Neuron (in vitro differentiated cells): ENCODE measurements at regions not wholly inside any gene's neighbourhood (a gene's known extent, or its start where the extent isn't known, plus 50 kb on each side); places are given as distances from the start of the nearest gene placed in this dataset.

Experiments
- H2AFZ ChIP-seq: one replicate; pipeline ENCODE4 v1.6.1; 2013; ENCODE audit warnings: low read depth, mild to moderate bottlenecking, inconsistent platforms, low read length, moderate library complexity
- H3K27me3 ChIP-seq: one replicate; pipeline ENCODE4 v1.6.1; 2013; ENCODE audit warnings: low read length; ENCODE audit not compliant: insufficient read depth
- H3K36me3 ChIP-seq: one replicate; pipeline ENCODE4 v1.6.1; 2013; ENCODE audit warnings: low read length; ENCODE audit not compliant: insufficient read depth
- H3K4me1 ChIP-seq: one replicate; pipeline ENCODE4 v1.6.1; 2013; ENCODE audit warnings: low read length; ENCODE audit not compliant: insufficient read depth
- H3K4me3 ChIP-seq: 2 replicates; pipeline ENCODE4 v1.5.1; 2013; ENCODE audit warnings: mild to moderate bottlenecking, low read length, moderate library complexity
- H3K9me3 ChIP-seq: one replicate; pipeline ENCODE4 v1.6.1; 2013; ENCODE audit warnings: low read length

- Histone ChIP-seq H3K4me1 (no peaks in the 10 kb centered on the region), H3K36me3 (no peaks in the 10 kb centered on the region), H3K4me3 (no peak overlapping the region), H2AFZ (no peak overlapping the region), H3K27me3 (no peaks in the 10 kb centered on the region), H3K9me3 (no peaks in the 10 kb centered on the region)
Observed at GRCh38 chrX:69094977-69095669, 70.1 kb downstream of the PJA1 start.

DNA sequence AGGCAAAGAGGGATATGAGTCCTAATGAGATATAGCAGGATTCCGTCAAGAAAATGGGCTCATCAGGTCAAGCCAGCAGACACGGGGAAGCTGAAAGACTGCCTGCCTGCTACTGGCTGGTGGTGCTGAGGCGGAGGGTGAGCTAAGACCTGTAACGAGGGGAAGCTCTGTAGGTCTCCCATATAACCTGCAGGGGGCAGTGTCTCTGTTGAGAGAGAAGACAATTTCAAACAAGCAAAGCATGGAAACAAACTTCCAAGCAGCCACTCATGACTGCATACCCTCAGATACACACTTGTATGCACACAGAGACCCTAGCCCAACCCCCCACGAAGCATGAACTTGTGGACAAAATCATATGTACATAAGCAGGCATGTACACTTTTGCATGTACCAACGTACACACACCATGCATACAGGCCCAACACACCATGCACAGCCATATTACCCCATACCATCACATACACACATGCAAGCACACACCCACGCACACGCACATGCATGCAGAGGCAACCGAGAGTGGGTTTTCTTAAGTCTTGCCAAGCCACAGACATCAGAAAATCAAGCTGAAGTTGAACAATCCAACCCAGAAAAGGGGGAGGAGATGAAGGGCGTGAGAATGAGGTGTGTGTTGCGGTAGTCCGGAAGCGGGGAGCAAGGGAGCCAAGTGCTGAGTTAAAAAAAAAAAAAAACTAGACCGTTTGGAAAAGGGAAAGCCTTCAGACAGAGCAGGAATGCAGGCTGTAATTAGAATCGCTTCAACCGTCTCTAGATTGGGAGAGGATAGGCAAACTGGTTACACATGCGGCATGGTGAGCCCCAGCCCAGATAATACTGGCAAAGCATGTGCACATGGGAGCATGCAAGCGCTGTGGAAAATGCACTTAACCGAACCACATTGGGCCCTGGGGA is 71.0 kb downstream of the PJA1 start:
- no peaks in the 10 kb centered on the region for H3K27me3 ChIP-seq

GRCh38 chrX:69090022-69090421 is 75.2 kb downstream of the PJA1 start:
- Histone ChIP-seq H3K27me3 (no peaks in the 10 kb centered on the region), H3K36me3 (no peaks in the 10 kb centered on the region), H2AFZ (no peak overlapping the region), H3K4me1 (no peaks in the 10 kb centered on the region), H3K4me3 (no peak overlapping the region), H3K9me3 (no peaks in the 10 kb centered on the region)

More for the DNA sequence above, 71.0 kb downstream of the PJA1 start:
- Histone ChIP-seq H3K9me3 (no peaks in the 10 kb centered on the region), H3K4me3 (no peak overlapping the region), H3K36me3 (no peaks in the 10 kb centered on the region), H3K4me1 (no peaks in the 10 kb centered on the region), H2AFZ (no peak overlapping the region)

- H3K27me3 ChIP-seq = no peaks in the 10 kb centered on the region
Observed at GRCh38 chrX:69089203-69089602, 76.0 kb downstream of the PJA1 start.

DNA sequence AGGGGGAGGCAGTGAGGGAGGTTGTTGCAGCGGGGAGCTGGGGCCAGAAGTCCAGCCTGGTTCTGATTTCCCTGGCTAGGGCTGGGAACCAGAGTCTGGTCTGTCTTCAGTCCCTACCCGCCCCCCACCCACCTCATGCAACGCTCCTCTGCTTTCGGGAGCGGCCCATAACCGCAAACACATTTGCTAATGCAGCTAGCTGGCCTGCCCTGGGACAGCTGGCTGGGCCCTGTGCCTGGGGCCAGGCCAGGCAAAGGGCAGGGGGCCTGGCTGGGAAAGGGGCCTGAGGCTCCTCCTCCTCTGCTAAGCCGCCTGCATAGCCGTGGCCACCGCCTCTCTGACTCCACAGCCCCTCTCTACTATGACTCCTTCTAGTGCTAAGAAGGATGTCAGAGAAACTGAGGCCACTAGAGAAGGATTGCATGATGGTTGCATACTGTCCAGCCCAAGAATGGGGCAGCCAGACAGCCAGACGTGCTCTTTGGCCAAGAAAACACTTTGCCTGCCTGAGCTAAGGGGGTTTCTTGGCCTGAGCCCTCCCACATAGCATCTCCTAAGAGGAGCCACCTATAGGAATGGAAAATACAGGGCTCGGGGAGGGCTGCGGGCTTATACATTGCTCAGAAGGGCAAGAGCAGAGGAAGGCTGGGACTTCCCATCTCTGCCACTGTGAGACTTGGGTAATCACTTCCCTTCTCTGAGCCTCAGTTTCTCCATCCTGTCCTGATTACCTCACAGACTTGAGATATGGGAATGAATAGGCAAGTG is 76.9 kb downstream of the PJA1 start:
- Histone ChIP-seq H3K36me3 (no peaks in the 10 kb centered on the region), H3K27me3 (no peaks in the 10 kb centered on the region), H3K4me3 (no peak overlapping the region), H2AFZ (no peak overlapping the region), H3K4me1 (peaks cover 3% of the 10 kb centered on the region), H3K9me3 (no peaks in the 10 kb centered on the region)

More at GRCh38 chrX:69089203-69089602, 76.0 kb downstream of the PJA1 start:
- Histone ChIP-seq H3K4me1 (no peaks in the 10 kb centered on the region), H3K36me3 (no peaks in the 10 kb centered on the region), H2AFZ (no peak overlapping the region), H3K4me3 (no peak overlapping the region), H3K9me3 (no peaks in the 10 kb centered on the region)

- Histone ChIP-seq H3K27me3 (no peaks in the 10 kb centered on the region), H2AFZ (no peak overlapping the region), H3K36me3 (no peaks in the 10 kb centered on the region), H3K4me3 (no peak overlapping the region), H3K9me3 (no peaks in the 10 kb centered on the region), H3K4me1 (peaks cover 10% of the 10 kb centered on the region)
Observed at GRCh38 chrX:69085826-69086225, 79.4 kb downstream of the PJA1 start.

DNA sequence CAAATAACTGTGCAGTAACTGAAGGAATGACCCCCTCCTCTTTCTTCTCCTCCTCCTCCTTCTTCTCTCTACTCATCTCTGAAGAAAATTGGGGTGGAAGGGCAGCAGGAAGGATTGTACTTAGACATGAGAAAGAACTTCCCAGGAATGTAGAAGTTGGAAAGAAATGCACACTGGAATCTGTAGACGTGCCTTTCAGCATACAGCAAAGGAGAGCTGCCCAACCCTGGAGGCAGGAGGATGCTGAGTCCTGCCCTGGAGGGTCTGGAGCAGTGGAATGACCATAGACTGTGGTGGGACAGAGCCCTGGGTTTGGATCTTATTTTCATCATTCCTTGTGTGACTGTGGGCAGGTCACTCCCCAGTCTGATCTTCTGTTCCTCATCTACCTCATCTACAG is 80.1 kb downstream of the PJA1 start:
- H3K4me3 ChIP-seq = no peak overlapping the region
- no peak overlapping the region for H2AFZ ChIP-seq
- no peaks in the 10 kb centered on the region for H3K27me3 ChIP-seq
- H3K36me3 ChIP-seq = no peaks in the 10 kb centered on the region
- H3K9me3 ChIP-seq = no peaks in the 10 kb centered on the region
- peaks cover 10% of the 10 kb centered on the region for H3K4me1 ChIP-seq

- Histone ChIP-seq H3K9me3 (no peaks in the 10 kb centered on the region), H3K4me3 (no peak overlapping the region), H3K36me3 (no peaks in the 10 kb centered on the region), H3K4me1 (peaks cover 10% of the 10 kb centered on the region), H3K27me3 (peaks cover 2% of the 10 kb centered on the region), H2AFZ (no peak overlapping the region)
Observed at GRCh38 chrX:69083801-69084200, 81.5 kb downstream of the PJA1 start.

DNA sequence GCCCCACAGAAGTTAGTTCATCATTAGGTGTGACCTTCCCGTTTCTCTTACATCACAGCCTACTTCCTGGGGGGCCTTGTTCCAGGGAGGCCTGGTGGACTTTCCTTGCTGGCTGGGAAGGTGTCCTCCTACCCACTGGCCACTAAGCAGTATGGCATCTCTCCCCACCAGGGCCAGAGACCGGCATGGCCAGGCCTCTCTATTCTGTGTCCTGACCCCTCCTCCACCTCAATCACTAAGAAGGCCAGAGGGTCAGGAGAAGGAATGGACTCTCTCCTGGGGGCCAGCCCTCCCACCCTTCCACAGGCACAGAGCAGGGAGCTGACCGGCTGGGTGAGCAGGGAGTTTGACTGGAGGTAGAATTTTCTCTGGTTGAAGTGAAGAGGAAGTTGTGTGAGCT is 81.9 kb downstream of the PJA1 start:
- H3K9me3 ChIP-seq = no peaks in the 10 kb centered on the region
- peaks cover 6% of the 10 kb centered on the region for H3K27me3 ChIP-seq
- no peak overlapping the region for H2AFZ ChIP-seq
- no peaks in the 10 kb centered on the region for H3K36me3 ChIP-seq
- peaks cover 10% of the 10 kb centered on the region for H3K4me1 ChIP-seq
- no peak overlapping the region for H3K4me3 ChIP-seq

- no peaks in the 10 kb centered on the region for H3K9me3 ChIP-seq
- H2AFZ ChIP-seq = no peak overlapping the region
- H3K4me3 ChIP-seq = no peak overlapping the region
- H3K27me3 ChIP-seq = peaks cover 6% of the 10 kb centered on the region
- peaks cover 10% of the 10 kb centered on the region for H3K4me1 ChIP-seq
- H3K36me3 ChIP-seq = no peaks in the 10 kb centered on the region
Observed at GRCh38 chrX:69082753-69083150, 82.5 kb downstream of the PJA1 start.

- H2AFZ ChIP-seq = no peak overlapping the region
- H3K4me3 ChIP-seq = no peak overlapping the region
- H3K4me1 ChIP-seq = peaks cover 10% of the 10 kb centered on the region
- H3K36me3 ChIP-seq = no peaks in the 10 kb centered on the region
- peaks cover 6% of the 10 kb centered on the region for H3K27me3 ChIP-seq
- no peaks in the 10 kb centered on the region for H3K9me3 ChIP-seq
Observed at GRCh38 chrX:69082055-69082752, 83.0 kb downstream of the PJA1 start.

GRCh38 chrX:69080855-69081465 is 84.3 kb downstream of the PJA1 start:
- Histone ChIP-seq H2AFZ (no peak overlapping the region), H3K27me3 (peaks cover 6% of the 10 kb centered on the region), H3K4me1 (peaks cover 10% of the 10 kb centered on the region), H3K36me3 (no peaks in the 10 kb centered on the region), H3K4me3 (no peak overlapping the region), H3K9me3 (no peaks in the 10 kb centered on the region)
